Breast epithelium (tissue), 3 donors: ENCODE measurements at regions not wholly inside any gene's neighbourhood (a gene's known extent, or its start where the extent isn't known, plus 50 kb on each side); places are given as distances from the start of the nearest gene placed in this dataset.

Experiments used
- POLR2A ChIP-seq: fragments of 450-650 bp; IDR thresholded peaks from one replicate; pipeline ENCODE4 v1.6.1; 2016; ENCODE audit warnings: antibody characterized with exemption, mild to moderate bottlenecking, moderate library complexity
- POLR2AphosphoS5 ChIP-seq, 3 donors: sonication (generic); formaldehyde crosslinking; IDR thresholded peaks; one replicate each; pipeline ENCODE4 v1.6.1; 2017; ENCODE audit warnings: antibody characterized with exemption in 3 of 3
- TF ChIP-seq, protein P1 (sequence below), 3 donors: fragments of 450-650 bp; IDR thresholded peaks; one replicate each; pipeline ENCODE4 v1.5.1; 2016 to 2017; ENCODE audit warnings: antibody characterized with exemption in 3 of 3, mild to moderate bottlenecking in 3 of 3, moderate library complexity in 3 of 3

DNA sequence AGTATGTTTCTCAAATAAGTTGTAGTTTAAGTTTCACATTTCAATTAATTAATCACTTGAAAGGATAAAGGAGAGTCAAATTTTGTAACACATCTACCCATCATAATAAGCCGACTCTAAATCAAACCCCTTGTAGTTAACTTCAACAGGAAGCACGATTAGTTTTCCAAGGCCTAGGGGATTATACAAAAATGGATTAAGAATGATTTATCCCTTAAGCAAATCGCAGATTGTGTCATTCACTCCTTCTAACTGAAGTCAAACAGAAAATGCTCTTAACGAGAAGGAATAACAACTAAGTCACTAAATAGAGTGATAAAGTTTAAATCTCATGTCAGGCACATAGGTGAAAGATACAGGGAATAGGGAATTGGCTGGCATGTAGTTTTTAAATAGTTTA, 792.8 kb downstream of the ZPLD1 start:
- TF ChIP-seq POLR2A (no peak), POLR2AphosphoS5 (IDR thresholded peaks at IDR 0.05) (no peak)
- TF ChIP-seq, protein P1, sequence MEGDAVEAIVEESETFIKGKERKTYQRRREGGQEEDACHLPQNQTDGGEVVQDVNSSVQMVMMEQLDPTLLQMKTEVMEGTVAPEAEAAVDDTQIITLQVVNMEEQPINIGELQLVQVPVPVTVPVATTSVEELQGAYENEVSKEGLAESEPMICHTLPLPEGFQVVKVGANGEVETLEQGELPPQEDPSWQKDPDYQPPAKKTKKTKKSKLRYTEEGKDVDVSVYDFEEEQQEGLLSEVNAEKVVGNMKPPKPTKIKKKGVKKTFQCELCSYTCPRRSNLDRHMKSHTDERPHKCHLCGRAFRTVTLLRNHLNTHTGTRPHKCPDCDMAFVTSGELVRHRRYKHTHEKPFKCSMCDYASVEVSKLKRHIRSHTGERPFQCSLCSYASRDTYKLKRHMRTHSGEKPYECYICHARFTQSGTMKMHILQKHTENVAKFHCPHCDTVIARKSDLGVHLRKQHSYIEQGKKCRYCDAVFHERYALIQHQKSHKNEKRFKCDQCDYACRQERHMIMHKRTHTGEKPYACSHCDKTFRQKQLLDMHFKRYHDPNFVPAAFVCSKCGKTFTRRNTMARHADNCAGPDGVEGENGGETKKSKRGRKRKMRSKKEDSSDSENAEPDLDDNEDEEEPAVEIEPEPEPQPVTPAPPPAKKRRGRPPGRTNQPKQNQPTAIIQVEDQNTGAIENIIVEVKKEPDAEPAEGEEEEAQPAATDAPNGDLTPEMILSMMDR (IDR thresholded peaks at IDR 0.05): no peak
